ENCODE measurements at regions not wholly inside any gene's neighbourhood (a gene's known extent, or its start where the extent isn't known, plus 50 kb on each side); places are given as distances from the start of the nearest gene placed in this dataset.

DNA sequence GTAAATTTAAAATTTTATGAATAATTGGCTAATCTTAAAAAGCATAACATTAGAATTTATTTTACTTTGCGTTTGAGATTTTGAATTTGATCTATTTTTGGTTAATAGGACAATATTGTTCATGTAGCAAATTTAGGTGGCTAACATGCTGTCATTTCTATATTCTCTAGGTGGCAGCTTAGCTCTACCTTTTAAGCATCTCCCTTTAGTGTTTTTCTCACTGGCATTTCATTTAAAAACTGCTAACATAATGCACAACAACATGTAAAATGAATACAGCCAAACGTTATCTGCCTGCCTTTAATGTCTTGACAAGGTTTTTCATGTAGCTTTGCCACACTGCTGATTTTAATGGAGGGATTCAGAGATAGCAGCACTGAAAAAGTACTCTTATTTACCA lies 272.4 kb upstream of the FBXO33 start:
- intact Hi-C loops (cut with DNase I): no loop called here
- H3K27ac ChIP-seq: no peak overlapping the region
- H3K27me3 ChIP-seq: no peaks in the 10 kb centered on the region
- TF ChIP-seq POLR2A (IDR thresholded peaks at IDR 0.05): no peak
- no peak for TF ChIP-seq CTCF (IDR thresholded peaks at IDR 0.05)
- TF ChIP-seq POLR2AphosphoS5 (IDR thresholded peaks at IDR 0.05): no peak
- no peak for TF ChIP-seq EP300 (IDR thresholded peaks at IDR 0.05)
- 71 to 73% methylated on average over 2 of the region's 2 CpGs for WGBS, 2 donors
- no peaks in the 10 kb centered on the region for H3K36me3 ChIP-seq
- DNase-seq: no peak
- no peaks in the 10 kb centered on the region for H3K4me1 ChIP-seq
- no peak overlapping the region for H3K4me3 ChIP-seq
- H3K9me3 ChIP-seq: no peaks in the 10 kb centered on the region

- intact Hi-C loops (cut with DNase I): no loop called here
- no peak for DNase-seq
- 52 to 83% methylated on average over 2 of the region's 2 CpGs for WGBS, 2 donors
- Histone ChIP-seq H3K36me3 (no peaks in the 10 kb centered on the region), H3K4me3 (no peak overlapping the region), H3K27ac (no peak overlapping the region), H3K4me1 (no peaks in the 10 kb centered on the region), H3K9me3 (no peaks in the 10 kb centered on the region), H3K27me3 (no peaks in the 10 kb centered on the region)
- TF ChIP-seq POLR2AphosphoS5 (IDR thresholded peaks at IDR 0.05): no peak
- TF ChIP-seq POLR2A (IDR thresholded peaks at IDR 0.05): no peak
- TF ChIP-seq EP300 (IDR thresholded peaks at IDR 0.05): no peak
- no peak for TF ChIP-seq CTCF (IDR thresholded peaks at IDR 0.05)
Observed at GRCh38 chr14:39694341-39694740, 262.1 kb upstream of the FBXO33 start.

GRCh38 chr14:39683691-39684260 lies 251.5 kb upstream of the FBXO33 start:
- intact Hi-C loops (cut with DNase I): no loop called here
- Histone ChIP-seq H3K4me1 (no peaks in the 10 kb centered on the region), H3K4me3 (no peak overlapping the region), H3K36me3 (no peaks in the 10 kb centered on the region), H3K27ac (no peak overlapping the region), H3K9me3 (peaks cover 0 to 7% (median 0%) of the 10 kb centered on the region in 4 donors), H3K27me3 (no peaks in the 10 kb centered on the region)
- no peak for DNase-seq
- WGBS, 2 donors: 88 to 89% methylated on average over 3 of the region's 3 CpGs
- no peak for TF ChIP-seq POLR2AphosphoS5 (IDR thresholded peaks at IDR 0.05)
- no peak for TF ChIP-seq POLR2A (IDR thresholded peaks at IDR 0.05)
- no peak for TF ChIP-seq CTCF (IDR thresholded peaks at IDR 0.05)
- TF ChIP-seq EP300 (IDR thresholded peaks at IDR 0.05): no peak

- 37 to 72% methylated on average over 3 of the region's 3 CpGs for WGBS, 2 donors
- no peak overlapping the region for H3K4me3 ChIP-seq
Observed at GRCh38 chr14:39682582-39682981, 250.3 kb upstream of the FBXO33 start.

More at GRCh38 chr14:39682582-39682981, 250.3 kb upstream of the FBXO33 start:
- no peaks in the 10 kb centered on the region for H3K27me3 ChIP-seq
- H3K9me3 ChIP-seq: peaks cover 0 to 7% (median 0%) of the 10 kb centered on the region in 4 donors
- H3K27ac ChIP-seq: no peak overlapping the region
- no peak for DNase-seq
- no peaks in the 10 kb centered on the region for H3K36me3 ChIP-seq
- no peaks in the 10 kb centered on the region for H3K4me1 ChIP-seq
- intact Hi-C loops (cut with DNase I): no loop called here
- TF ChIP-seq POLR2A (IDR thresholded peaks at IDR 0.05): no peak
- TF ChIP-seq EP300 (IDR thresholded peaks at IDR 0.05): no peak
- TF ChIP-seq POLR2AphosphoS5 (IDR thresholded peaks at IDR 0.05): no peak
- TF ChIP-seq CTCF (IDR thresholded peaks at IDR 0.05): no peak
